ENCODE measurements at regions not wholly inside any gene's neighbourhood (a gene's known extent, or its start where the extent isn't known, plus 50 kb on each side); places are given as distances from the start of the nearest gene placed in this dataset.

GRCh38 chrX:6694221-6694620, 159.3 kb upstream of the VCX3A start:
- DNase-seq (ENCODE audit: low spot score) = no peak

GRCh38 chrX:6693051-6693450, 158.1 kb upstream of the VCX3A start:
- no peak for DNase-seq (ENCODE audit: low spot score)

DNA sequence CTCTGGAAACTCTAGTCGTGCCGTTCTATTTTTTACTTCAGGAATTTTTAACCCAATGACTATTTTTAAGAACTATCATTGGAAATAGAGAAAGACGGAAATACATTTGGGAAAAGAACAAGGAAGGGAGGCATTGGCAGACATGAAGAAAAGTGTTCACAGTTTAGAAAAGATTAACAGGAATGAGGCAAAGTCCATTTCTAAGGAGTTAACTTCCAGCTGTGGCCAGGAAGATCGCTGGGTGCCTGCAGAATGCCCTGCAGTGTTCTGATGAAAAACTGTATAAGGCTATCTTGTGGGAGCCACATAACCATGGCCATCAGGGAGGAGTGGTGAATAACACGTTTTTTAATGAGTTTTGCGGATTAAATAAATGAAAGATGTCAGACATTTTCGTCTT, 150.6 kb upstream of the VCX3A start:
- DNase-seq (ENCODE audit: low spot score) = no peak

DNA sequence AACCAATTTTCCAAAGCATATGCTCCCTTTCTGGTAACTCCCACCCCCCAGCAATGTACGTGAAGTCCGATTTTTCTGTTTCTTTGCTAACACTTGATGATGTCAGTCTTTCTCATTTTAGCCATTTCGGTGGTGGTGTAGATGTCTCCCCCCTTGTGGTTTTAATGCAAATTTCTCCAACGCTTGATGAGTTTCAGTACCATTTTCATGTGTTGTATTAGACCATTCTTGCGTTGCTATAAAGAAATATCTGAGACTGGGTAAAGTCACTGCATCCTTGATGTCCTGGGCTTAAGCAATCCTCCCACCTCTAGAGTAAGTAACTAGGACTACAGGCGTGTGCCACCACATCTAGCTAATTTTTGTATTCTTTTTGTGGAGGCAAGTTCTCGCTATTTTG, 148.4 kb upstream of the VCX3A start:
- no peak for DNase-seq (ENCODE audit: low spot score)

DNA sequence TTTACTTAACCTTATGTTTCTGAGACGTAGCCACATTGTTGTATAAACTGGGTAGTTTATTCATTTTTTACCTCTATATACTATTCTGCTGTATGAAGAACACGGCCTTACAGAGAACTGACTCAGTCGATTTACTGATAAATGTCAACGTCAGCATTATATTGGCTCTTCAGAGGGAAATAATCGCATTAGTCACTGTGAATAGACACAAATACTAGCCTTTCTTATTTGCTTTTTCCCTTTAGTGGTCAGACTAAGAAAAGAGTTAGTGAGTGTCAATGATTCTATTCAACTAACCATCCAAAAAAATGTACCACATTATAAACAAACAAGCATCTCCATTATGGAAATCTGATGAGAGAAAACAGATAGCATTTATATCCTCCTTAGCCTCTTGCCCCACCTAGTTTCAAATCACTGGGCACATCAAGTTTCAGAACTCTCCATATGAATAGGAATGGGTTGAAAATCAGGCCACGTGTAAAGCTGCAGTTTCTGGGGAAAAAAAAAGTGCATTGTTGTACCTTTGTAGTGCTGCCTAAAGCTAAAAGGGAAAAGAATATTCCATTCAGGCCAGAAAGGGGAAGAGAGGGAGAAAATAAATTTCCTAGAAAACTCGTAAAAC, 146.7 kb upstream of the VCX3A start:
- no peak for DNase-seq (ENCODE audit: low spot score)

DNA sequence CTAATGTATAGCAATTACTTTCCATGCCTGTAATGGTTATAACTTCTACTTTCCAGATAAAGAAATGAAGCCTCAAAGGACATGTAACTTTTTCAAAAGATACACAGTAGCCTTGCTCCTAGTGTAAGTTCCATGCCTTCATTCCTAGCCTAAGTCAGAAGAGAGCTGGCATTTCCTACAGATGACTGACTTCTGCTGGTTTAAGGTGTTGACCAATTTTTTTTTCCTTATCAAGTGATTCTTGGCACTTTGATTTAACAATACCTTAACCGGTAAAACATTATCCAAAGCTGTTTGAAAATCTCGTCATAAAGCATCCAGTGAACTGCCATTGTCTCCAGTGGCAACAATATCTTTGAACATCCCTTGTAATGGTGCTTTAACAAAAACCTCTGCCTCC, 145.1 kb upstream of the VCX3A start:
- no peak for DNase-seq (ENCODE audit: low spot score)

DNA sequence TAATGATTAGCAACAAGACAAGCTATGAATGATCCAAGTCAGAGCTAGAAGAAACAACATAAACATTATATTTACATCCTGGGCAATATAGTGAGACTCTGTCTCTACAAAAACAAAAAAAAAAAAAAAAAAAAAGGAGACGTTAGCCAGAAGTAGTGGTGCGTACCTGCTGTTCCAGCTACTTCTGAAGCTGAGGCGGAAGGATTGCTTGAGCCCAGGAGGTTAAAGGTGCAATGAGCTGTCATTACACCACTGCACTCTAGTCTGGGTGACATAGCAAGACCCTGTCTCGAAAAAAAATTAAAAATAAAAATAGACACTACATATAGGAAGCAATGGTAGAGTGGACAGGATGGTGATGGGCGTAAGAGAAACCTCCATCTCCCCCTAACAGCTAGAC, 144.6 kb upstream of the VCX3A start:
- no peak for DNase-seq (ENCODE audit: low spot score)

DNA sequence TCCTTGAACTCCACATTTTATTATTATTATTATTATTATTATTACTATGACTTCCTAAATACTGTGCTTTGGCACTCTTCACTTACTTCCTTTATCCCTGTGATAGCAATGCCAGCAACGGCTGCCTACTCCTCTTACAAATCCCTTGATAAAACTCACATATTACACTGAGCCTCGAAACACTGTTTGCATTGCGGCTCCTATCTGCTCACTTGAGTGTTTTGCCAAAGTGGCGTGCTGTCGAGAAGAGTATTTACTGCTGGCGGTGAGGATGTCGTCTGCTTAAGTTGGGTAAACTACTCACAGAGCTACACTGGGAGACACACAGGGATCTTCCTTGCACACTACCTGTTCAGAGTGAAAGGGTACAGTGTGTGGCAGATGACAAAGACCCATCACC, 143.4 kb upstream of the VCX3A start:
- no peak for DNase-seq (ENCODE audit: low spot score)

- DNase-seq (ENCODE audit: low spot score) = no peak
These were observed 139.8 kb upstream of the VCX3A start for GRCh38 chrX:6674734-6675133.

DNA sequence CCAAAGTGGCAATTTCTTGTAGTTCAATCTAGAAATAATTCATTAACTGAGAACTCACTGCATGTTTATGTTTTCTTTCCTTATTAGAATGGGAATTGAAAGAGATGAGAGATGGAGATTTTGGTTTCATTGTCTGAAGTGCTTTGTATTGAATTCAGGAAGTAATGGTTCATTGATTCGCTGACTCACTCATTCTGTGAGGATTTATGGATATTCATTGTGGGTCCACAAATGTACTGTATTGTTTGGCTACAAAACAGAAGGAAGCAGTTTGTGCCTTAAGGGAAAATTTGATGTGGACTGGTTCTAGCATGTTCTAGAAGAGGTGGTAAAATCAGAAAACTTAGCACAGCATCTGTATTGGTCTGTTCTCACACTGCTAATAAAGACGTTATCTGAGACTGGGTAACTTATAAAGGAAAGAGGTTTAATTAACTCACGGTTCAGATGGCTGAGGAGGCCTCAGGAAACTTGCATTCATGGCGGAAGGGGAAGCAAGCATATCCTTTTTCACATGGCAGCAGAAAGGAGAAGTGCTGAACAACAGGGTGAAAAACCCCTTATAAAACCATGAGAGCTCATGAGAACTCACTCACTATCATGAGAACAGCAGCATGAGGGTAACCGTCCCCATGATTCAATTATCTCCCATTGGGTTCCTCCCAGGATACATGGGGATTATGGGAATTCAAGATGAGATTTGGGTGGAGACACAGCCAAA, 132.3 kb upstream of the VCX3A start:
- no peak for DNase-seq (ENCODE audit: low spot score)

DNA sequence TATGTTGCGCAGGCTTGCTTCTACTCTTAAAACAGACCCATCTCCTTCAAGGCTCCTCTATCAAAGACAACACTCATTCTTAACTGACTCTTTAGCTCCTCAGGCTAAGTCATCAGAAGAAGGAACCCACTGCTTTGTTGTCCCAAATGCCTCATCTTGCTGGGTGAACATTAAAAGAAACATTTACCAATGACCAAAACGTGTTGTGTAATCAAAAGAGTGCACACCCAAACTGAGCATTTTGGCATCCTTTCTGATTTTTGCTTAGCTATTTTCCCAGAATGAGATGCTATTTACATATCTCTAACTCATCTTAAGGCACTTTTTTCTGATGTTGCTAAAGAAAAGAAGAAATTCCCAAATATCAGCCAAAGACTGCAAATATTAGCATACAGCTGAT, 131.7 kb upstream of the VCX3A start:
- DNase-seq (ENCODE audit: low spot score) = no peak

GRCh38 chrX:6661736-6662135, 126.8 kb upstream of the VCX3A start:
- no peak for DNase-seq (ENCODE audit: low spot score)

DNA sequence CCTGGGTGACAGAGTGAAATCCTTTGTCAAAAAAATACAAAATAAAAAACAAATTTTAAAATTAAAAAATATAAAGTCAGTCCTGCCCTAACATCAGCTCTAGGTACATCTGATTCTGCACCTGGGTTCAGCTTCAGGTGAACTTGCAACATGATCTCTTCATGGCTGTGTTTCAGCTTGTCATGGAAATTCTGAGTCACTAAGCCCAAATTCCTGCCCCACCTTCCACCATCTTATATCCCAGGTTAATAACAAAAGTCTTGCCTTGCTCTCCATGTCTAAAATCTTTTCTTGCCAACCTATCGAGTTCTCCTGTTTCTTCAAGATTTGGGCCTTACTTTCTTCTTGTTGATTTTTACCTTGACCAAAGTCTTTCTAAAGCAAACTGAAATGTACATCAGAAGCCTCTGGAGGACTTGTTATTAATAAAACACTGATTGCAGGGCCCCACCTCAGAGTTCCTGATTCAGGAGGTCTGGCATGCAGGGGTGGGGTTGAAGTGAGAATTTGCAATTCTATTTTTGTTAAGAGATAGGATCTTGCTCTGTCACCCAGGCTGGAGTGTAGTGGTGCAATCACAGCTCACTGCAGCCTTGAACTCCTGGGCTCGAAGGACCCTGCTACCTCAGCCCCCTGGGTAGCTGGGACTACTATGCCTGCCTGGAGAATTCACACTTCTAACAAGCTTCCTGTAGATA, 125.8 kb upstream of the VCX3A start:
- DNase-seq (ENCODE audit: low spot score) = no peak

- no peak for DNase-seq (ENCODE audit: low spot score)
These were observed 110.3 kb upstream of the VCX3A start for GRCh38 chrX:6645216-6645615.

DNA sequence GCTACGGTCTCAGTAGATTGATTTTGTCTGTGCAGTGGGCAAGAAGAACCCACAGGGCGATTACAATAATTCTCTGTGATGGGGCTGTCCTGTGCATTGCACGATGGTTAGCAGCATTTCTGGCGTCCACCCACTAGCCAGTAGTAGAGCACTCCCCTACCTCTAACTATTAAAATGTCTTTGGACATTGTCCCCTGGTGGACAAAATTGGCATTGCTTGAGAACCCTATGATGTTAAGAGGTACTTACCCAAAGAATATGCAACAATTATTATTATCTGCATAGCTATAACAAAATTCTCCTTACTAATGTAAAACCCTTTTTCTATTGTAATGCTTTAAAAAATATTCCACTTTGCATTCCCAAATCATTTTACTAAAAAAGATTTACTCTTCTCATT, 109.5 kb upstream of the VCX3A start:
- DNase-seq (ENCODE audit: low spot score) = no peak

DNA sequence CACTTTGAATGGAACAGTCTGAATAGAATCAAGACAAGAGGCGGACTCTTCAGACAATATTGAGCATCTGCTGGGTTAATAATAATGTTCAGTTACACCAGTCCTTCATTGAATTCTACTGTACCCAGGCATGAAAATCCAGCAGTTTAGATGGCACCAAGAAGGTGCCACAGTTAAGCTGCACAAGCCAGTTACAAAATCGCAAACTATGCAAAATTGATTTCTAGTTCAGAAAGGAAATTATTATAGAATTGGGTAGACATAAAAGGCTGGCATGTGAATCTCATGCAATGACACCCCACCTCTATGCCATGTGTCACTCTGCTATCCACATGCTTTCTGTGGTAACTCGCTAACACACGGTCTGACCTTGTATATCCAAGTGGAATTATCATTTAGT, 105.8 kb upstream of the VCX3A start:
- no peak for DNase-seq (ENCODE audit: low spot score)

DNA sequence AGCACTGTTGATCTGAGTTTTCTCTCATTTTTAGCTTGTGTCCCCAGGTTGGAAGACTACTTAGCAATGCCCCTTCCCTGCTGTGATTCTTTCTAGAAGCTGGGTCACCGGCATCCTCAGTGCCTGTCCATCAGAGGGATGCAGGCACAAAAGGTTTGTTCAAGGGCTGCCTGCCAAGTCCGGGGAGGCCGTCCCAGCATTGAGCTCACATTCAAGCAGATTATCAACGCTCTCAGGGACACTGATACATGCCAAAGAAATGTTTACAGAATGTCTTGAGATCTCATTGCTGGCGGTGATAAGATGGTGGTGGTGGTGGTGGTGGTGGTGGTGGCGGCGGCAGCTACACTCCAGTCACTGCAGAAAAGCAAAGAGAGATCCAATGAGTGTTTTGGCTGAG, 79.6 kb upstream of the VCX3A start:
- DNase-seq (ENCODE audit: low spot score) = no peak

- no peak for DNase-seq (ENCODE audit: low spot score)
These were observed 64.4 kb upstream of the VCX3A start for GRCh38 chrX:6599230-6599860.

Measured in AG08395 (cell line).